HEK293 (cell line): ENCODE measurements at regions not wholly inside any gene's neighbourhood (a gene's known extent, or its start where the extent isn't known, plus 50 kb on each side); places are given as distances from the start of the nearest gene placed in this dataset.

ENCODE experiments used
- HOXC10 ChIP-seq: sonication (generic); formaldehyde crosslinking; IDR thresholded peaks from 2 replicates; pipeline ENCODE4 v1.8.1; 2023; ENCODE audit warnings: mild to moderate bottlenecking, missing genetic modification reagents
- HOXD13 ChIP-seq: sonication (generic); formaldehyde crosslinking; IDR thresholded peaks from 2 replicates; pipeline ENCODE4 v1.8.0; 2022; ENCODE audit warnings: missing genetic modification reagents, borderline replicate concordance
- PRDM1 ChIP-seq: fragments of 450-650 bp; formaldehyde crosslinking; IDR thresholded peaks from 2 replicates; pipeline ENCODE4; 2016; ENCODE audit warnings: missing biosample characterization, missing genetic modification characterization
- PRDM2 ChIP-seq: fragments of 450-650 bp; formaldehyde crosslinking; IDR thresholded peaks from 2 replicates; pipeline ENCODE4 v1.5.1; 2016; ENCODE audit warnings: missing biosample characterization, missing genetic modification characterization, borderline replicate concordance
- REPIN1 ChIP-seq: fragments of 450-650 bp; formaldehyde crosslinking; IDR thresholded peaks from 2 replicates; pipeline ENCODE4 v1.5.1; 2017; ENCODE audit warnings: missing biosample characterization, missing genetic modification characterization, low read depth
- TCF7L2 ChIP-seq: IDR thresholded peaks from 2 replicates; pipeline ENCODE4 v1.6.1; 2011; ENCODE audit warnings: low read depth, mild to moderate bottlenecking, inconsistent platforms, low read length, moderate library complexity, borderline replicate concordance
- ZBTB20 ChIP-seq: fragments of 450-650 bp; formaldehyde crosslinking; IDR thresholded peaks from 2 replicates; pipeline ENCODE4 v1.5.1; 2016; ENCODE audit warnings: missing biosample characterization, missing genetic modification characterization
- ZBTB49 ChIP-seq: fragments of 450-650 bp; formaldehyde crosslinking; IDR thresholded peaks from 2 replicates; pipeline ENCODE4 v1.5.1; 2016; ENCODE audit warnings: missing biosample characterization, missing genetic modification characterization, low read depth
- ZBTB6 ChIP-seq: fragments of 450-650 bp; formaldehyde crosslinking; IDR thresholded peaks from 2 replicates; pipeline ENCODE4 v1.5.1; 2017; ENCODE audit warnings: missing biosample characterization, missing genetic modification characterization
- ZEB2 ChIP-seq: fragments of 450-650 bp; formaldehyde crosslinking; IDR thresholded peaks from 2 replicates; pipeline ENCODE4 v1.5.1; 2016; ENCODE audit warnings: missing biosample characterization, missing genetic modification characterization
- ZNF133 ChIP-seq: fragments of 450-650 bp; formaldehyde crosslinking; IDR thresholded peaks from 2 replicates; pipeline ENCODE4 v1.5.1; 2016; ENCODE audit warnings: missing biosample characterization, missing genetic modification characterization
- ZNF140 ChIP-seq: fragments of 450-650 bp; formaldehyde crosslinking; IDR thresholded peaks from 2 replicates; pipeline ENCODE4 v1.5.1; 2016; ENCODE audit warnings: missing biosample characterization, missing genetic modification characterization
- ZNF148 ChIP-seq: fragments of 450-650 bp; formaldehyde crosslinking; IDR thresholded peaks from 2 replicates; pipeline ENCODE4 v1.5.0; 2017; ENCODE audit warnings: missing biosample characterization, missing genetic modification characterization, borderline replicate concordance
- ZNF174 ChIP-seq: fragments of 450-650 bp; formaldehyde crosslinking; IDR thresholded peaks from 2 replicates; pipeline ENCODE4 v1.5.0; 2017; ENCODE audit warnings: missing biosample characterization, mild to moderate bottlenecking, missing genetic modification characterization
- ZNF184 ChIP-seq: fragments of 450-650 bp; IDR thresholded peaks from 2 replicates; pipeline ENCODE4 v1.5.1; 2018; ENCODE audit warnings: missing biosample characterization, mild to moderate bottlenecking, missing genetic modification characterization
- ZNF26 ChIP-seq: fragments of 450-650 bp; formaldehyde crosslinking; IDR thresholded peaks from 2 replicates; pipeline ENCODE4 v1.5.1; 2016; ENCODE audit warnings: missing biosample characterization, missing genetic modification characterization
- ZNF394 ChIP-seq: fragments of 450-650 bp; formaldehyde crosslinking; IDR thresholded peaks from 2 replicates; pipeline ENCODE4 v1.5.1; 2016; ENCODE audit warnings: missing biosample characterization, missing genetic modification characterization, mild to moderate bottlenecking, moderate library complexity, borderline replicate concordance
- ZNF423 ChIP-seq: fragments of 450-650 bp; formaldehyde crosslinking; IDR thresholded peaks from 2 replicates; pipeline ENCODE4 v1.5.1; 2016; ENCODE audit warnings: missing biosample characterization, missing genetic modification characterization
- ZNF433 ChIP-seq: fragments of 450-650 bp; formaldehyde crosslinking; IDR thresholded peaks from 2 replicates; pipeline ENCODE4 v1.5.1; 2016; ENCODE audit warnings: missing biosample characterization, missing genetic modification characterization, low read depth
- ZNF521 ChIP-seq: fragments of 450-650 bp; formaldehyde crosslinking; IDR thresholded peaks from 2 replicates; pipeline ENCODE4 v1.5.1; 2017; ENCODE audit warnings: missing biosample characterization, mild to moderate bottlenecking, missing genetic modification characterization
- ZNF654 ChIP-seq: fragments of 450-650 bp; formaldehyde crosslinking; IDR thresholded peaks from 2 replicates; pipeline ENCODE4 v1.5.1; 2016; ENCODE audit warnings: low read depth, missing biosample characterization, missing genetic modification characterization
- ZNF76 ChIP-seq: fragments of 450-650 bp; formaldehyde crosslinking; IDR thresholded peaks from 2 replicates; pipeline ENCODE4; 2016; ENCODE audit warnings: low read depth, missing biosample characterization, missing genetic modification characterization, borderline replicate concordance
- ZNF785 ChIP-seq: fragments of 450-650 bp; formaldehyde crosslinking; IDR thresholded peaks from 2 replicates; pipeline ENCODE4 v1.5.1; 2016; ENCODE audit warnings: missing biosample characterization, missing genetic modification characterization
- ZXDB ChIP-seq: fragments of 450-650 bp; formaldehyde crosslinking; IDR thresholded peaks from 2 replicates; pipeline ENCODE4 v1.5.1; 2016; ENCODE audit warnings: missing biosample characterization, missing genetic modification characterization

- TF ChIP-seq ZEB2 (tag by site-specific recombination) (peak; percentile 91), ZNF423 (tag by site-specific recombination) (peak; percentile 97), ZBTB20 (tag by site-specific recombination) (peak; percentile 60; the same call in 1 of the 2 replicates), ZBTB6 (tag by site-specific recombination) (0 out of 2 replicates have a peak, but pooled peaks have one; percentile 15), ZNF26 (no peak), ZNF521 (tag by site-specific recombination) (no peak), ZNF133 (tag by site-specific recombination) (no peak), TCF7L2 (no peak), ZNF76 (tag by site-specific recombination) (no peak), ZBTB49 (tag by site-specific recombination) (no peak), ZNF174 (no peak), PRDM2 (tag by site-specific recombination) (no peak), ZNF140 (no peak), HOXD13 (CRISPR knock-in tag) (no peak), ZNF433 (tag by site-specific recombination) (no peak), ZNF654 (tag by site-specific recombination) (no peak), ZXDB (tag by site-specific recombination) (peak; percentile 84), HOXC10 (CRISPR knock-in tag) (no peak), PRDM1 (tag by site-specific recombination) (no peak), ZNF785 (tag by site-specific recombination) (no peak), ZNF394 (peak; percentile 43; the same call in 1 of the 2 replicates), REPIN1 (no peak), ZNF148 (no peak), ZNF184 (0 out of 2 replicates have a peak, but pooled peaks have one; percentile 53)
Measured at GRCh38 chr1:30807318-30808066, 49.9 kb upstream of the LAPTM5 start (continued).
